Right lobe of liver (tissue), 6 donors: ENCODE measurements at regions not wholly inside any gene's neighbourhood (a gene's known extent, or its start where the extent isn't known, plus 50 kb on each side); places are given as distances from the start of the nearest gene placed in this dataset.

Experiments used
- ATAC-seq, 4 donors: fragments of 200-7000 bp; cut with Tn5 transposase; one replicate each; pipeline ENCODE4 v1.9.1; 2020; ENCODE audit warnings: mild to moderate bottlenecking in 4 of 4, moderate library complexity in 4 of 4
- DNase-seq, 3 donors: peaks; one replicate each; pipeline ENCODE4 v3.0.0-alpha.2; 2020
- H3K27ac ChIP-seq, 3 donors: fragments of 200-600 bp; one replicate each; pipeline ENCODE4 v1.8.0; 2022
- H3K27me3 ChIP-seq, 2 donors: fragments of 200-600 bp; one replicate each; pipeline ENCODE4 v1.8.0; 2022
- H3K36me3 ChIP-seq, 4 donors: fragments of 200-600 bp; sonication (generic) in 1 of 4; one replicate each; pipeline versions ENCODE4 v1.5.1 to v1.8.0; 2017 to 2022; ENCODE audit warnings: control low read depth in 1 of 4
- H3K4me1 ChIP-seq, 4 donors: fragments of 200-600 bp; sonication (generic) in 1 of 4; one replicate each; pipeline versions ENCODE4 v1.5.1 to v1.8.0; 2017 to 2022; ENCODE audit warnings: control low read depth in 1 of 4
- H3K4me3 ChIP-seq, 3 donors: fragments of 200-600 bp; one replicate each; pipeline ENCODE4 v1.8.0; 2022
- H3K9me3 ChIP-seq, 4 donors: fragments of 200-600 bp; sonication (generic) in 1 of 4; one replicate each; pipeline versions ENCODE4 v1.5.1 to v1.8.0; 2017 to 2022; ENCODE audit warnings: control low read depth in 1 of 4
- CTCF ChIP-seq, 4 donors: fragments of 200-600 bp in 3 of 4; fragments of 450-650 bp in 1 of 4; IDR thresholded peaks; one replicate each; pipeline versions ENCODE4 v1.5.1 to v1.8.0; 2016 to 2022; ENCODE audit warnings: antibody characterized with exemption in 4 of 4, mild to moderate bottlenecking in 2 of 4
- POLR2A ChIP-seq: fragments of 450-650 bp; IDR thresholded peaks from one replicate; pipeline ENCODE4 v1.6.1; 2017; ENCODE audit warnings: antibody characterized with exemption, mild to moderate bottlenecking
- WGBS: methylation state at CpG from one replicate; pipeline ENCODE4 v1.1.6; 2018; ENCODE audit warnings: low coverage, low lambda C conversion rate; ENCODE audit not compliant: insufficient coverage; ENCODE audit errors: missing lambda C conversion rate; 5-methylcytosine and 5-hydroxymethylcytosine counted together
- intact Hi-C, 2 donors: fragments of 100-400 bp; cut with DNase I; formaldehyde crosslinking; loops; one replicate each; pipeline versions ENCODE4 v1.11.2 to v1.14.1; 2022
- donor health status: DM: no; HTN: yes; CAD: no.
- donor health status: DM: no; HTN: no; CAD: no.
- donor health status: DM: no; HTN: no; CAD: no.
- donor health status: DM: no; HTN: yes; CAD: no.
- donor health status: DM: no; HTN: yes; CAD: no.

- no peak for TF ChIP-seq POLR2A
- no peak for TF ChIP-seq CTCF (IDR thresholded peaks at IDR 0.05)
- WGBS, result 42% methylated on average over 7 of the region's 7 CpGs
- H3K4me1 ChIP-seq, result no peaks in the 10 kb centered on the region
- ATAC-seq (no peak), DNase-seq (no peak)
- H3K27me3 ChIP-seq, result no peaks in the 10 kb centered on the region
- no peak overlapping the region for H3K4me3 ChIP-seq
- H3K36me3 ChIP-seq, result no peaks in the 10 kb centered on the region
- H3K9me3 ChIP-seq, result no peaks in the 10 kb centered on the region
- intact Hi-C loops, result no loop called here
- H3K27ac ChIP-seq, result no peak overlapping the region
Observed at GRCh38 chr10:8275911-8276310, 221.4 kb downstream of the GATA3 start.

- H3K4me3 ChIP-seq, result no peak overlapping the region
- intact Hi-C loops, result no loop called here
- no peaks in the 10 kb centered on the region for H3K4me1 ChIP-seq
- TF ChIP-seq POLR2A (no peak), CTCF (IDR thresholded peaks at IDR 0.05) (no peak)
- no peaks in the 10 kb centered on the region for H3K36me3 ChIP-seq
- no peaks in the 10 kb centered on the region for H3K27me3 ChIP-seq
- no peaks in the 10 kb centered on the region for H3K9me3 ChIP-seq
- DNase-seq, result no peak
- WGBS, result 66% methylated on average over 4 of the region's 4 CpGs
- no peak overlapping the region for H3K27ac ChIP-seq
- no peak for ATAC-seq
Observed at GRCh38 chr10:8278099-8278498, 223.6 kb downstream of the GATA3 start.

- no peaks in the 10 kb centered on the region for H3K9me3 ChIP-seq
- no peaks in the 10 kb centered on the region for H3K4me1 ChIP-seq
- DNase-seq (no peak), ATAC-seq (no peak)
- H3K27ac ChIP-seq, result no peak overlapping the region
- no peak overlapping the region for H3K4me3 ChIP-seq
- no peak for TF ChIP-seq CTCF (IDR thresholded peaks at IDR 0.05)
- TF ChIP-seq POLR2A, result no peak
- no peaks in the 10 kb centered on the region for H3K27me3 ChIP-seq
- intact Hi-C loops, result no loop called here
- WGBS, result 60% methylated on average over 2 of the region's 2 CpGs
- H3K36me3 ChIP-seq, result no peaks in the 10 kb centered on the region
Observed at GRCh38 chr10:8279598-8279997, 225.1 kb downstream of the GATA3 start.

GRCh38 chr10:8280946-8281345, 226.5 kb downstream of the GATA3 start:
- Histone ChIP-seq H3K27me3 (no peaks in the 10 kb centered on the region), H3K4me3 (no peak overlapping the region), H3K27ac (no peak overlapping the region), H3K36me3 (no peaks in the 10 kb centered on the region), H3K9me3 (no peaks in the 10 kb centered on the region), H3K4me1 (no peaks in the 10 kb centered on the region)
- TF ChIP-seq POLR2A (no peak), CTCF (IDR thresholded peaks at IDR 0.05) (no peak)
- DNase-seq (no peak), ATAC-seq (no peak)
- WGBS, result 79% methylated on average over 6 of the region's 7 CpGs
- intact Hi-C loops, result no loop called here

GRCh38 chr10:8282340-8282739, 227.9 kb downstream of the GATA3 start:
- TF ChIP-seq CTCF (IDR thresholded peaks at IDR 0.05) (no peak), POLR2A (no peak)
- DNase-seq (no peak), ATAC-seq (no peak)
- Histone ChIP-seq H3K36me3 (no peaks in the 10 kb centered on the region), H3K4me3 (no peak overlapping the region), H3K27me3 (no peaks in the 10 kb centered on the region), H3K9me3 (no peaks in the 10 kb centered on the region), H3K4me1 (no peaks in the 10 kb centered on the region), H3K27ac (no peak overlapping the region)
- intact Hi-C loops, result no loop called here
- 34% methylated on average over 3 of the region's 4 CpGs for WGBS
